GM19023 (cell line): ENCODE measurements at regions not wholly inside any gene's neighbourhood (a gene's known extent, or its start where the extent isn't known, plus 50 kb on each side); places are given as distances from the start of the nearest gene placed in this dataset.
"Not testable (repeated sequence)": the region's sequence is repeated elsewhere in the genome, so short reads cannot be mapped to it uniquely, and the experiment has no call there.

Experiments
- ATAC-seq: cut with Tn5 transposase; IDR thresholded peaks from one replicate; pipeline ENCODE4 v1.9.1; 2021; ENCODE audit warnings: mild to moderate bottlenecking, moderate library complexity; ENCODE audit not compliant: unreplicated experiment

DNA sequence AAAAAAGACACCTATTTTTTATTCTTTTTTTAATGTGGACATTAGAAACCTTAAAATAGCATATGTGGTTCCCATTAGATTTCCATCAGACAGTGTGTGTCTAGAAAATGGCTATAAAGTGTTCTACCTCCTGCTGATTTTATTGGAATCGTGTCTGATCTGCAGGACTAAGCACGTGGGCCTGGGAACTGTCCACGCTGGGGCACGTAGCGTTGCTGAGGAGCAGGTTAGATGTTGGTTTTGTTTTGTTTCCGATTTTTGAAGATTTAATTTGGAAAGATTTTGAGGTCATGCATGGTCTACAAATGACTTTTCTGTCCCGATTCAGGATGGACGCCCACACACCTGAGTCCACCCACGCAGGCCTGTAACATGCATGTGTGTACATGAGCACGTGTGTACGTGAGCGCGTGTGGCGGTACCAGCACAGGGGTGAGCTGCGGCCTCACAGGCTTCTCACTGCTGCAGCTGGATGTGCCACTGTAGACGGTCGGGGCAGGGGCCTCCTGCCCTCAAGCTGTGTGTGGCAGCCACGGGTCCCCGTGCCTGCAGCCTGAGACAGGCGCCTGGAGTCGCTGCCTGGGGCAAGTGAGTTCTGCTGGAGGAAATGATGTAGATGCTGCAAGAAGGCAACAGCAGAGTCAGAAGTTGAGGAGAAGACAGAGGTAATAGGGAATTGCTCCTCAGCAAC, 99.7 kb upstream of the CTDP1 start:
- ATAC-seq, result no peak

DNA sequence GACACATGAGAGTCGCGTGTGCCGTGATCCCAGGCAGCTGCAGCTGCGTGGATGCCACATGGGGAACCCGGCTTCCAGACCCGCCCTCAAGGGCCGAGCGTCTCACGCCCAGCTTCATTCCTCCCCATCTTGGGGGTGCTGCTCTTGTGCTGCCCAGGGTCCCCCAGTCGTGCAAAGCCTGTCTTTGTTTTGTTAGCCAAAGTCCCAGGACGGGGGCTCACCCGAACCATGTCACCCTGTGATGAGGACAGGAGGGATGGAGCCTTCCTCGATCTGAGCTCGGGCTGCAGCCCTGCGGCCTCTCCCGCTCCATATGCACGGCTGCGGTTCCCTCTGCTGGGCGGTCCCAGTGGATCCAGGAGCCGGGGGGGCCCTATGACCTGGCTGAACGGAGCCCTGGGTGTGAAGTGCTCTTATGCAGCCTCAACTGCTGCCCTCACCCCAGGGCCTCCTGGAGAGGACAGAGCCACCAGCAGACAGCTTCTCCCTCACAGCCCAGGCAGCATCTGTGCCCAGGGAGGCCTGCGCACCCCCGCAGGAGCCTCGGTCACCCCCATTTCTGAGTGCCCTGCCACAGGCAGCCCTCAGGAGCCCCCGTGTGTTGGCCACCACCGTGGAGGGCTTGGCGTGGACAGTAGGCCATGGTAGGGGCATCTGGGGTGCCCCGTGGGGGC, 99.0 kb upstream of the CTDP1 start:
- no peak for ATAC-seq

DNA sequence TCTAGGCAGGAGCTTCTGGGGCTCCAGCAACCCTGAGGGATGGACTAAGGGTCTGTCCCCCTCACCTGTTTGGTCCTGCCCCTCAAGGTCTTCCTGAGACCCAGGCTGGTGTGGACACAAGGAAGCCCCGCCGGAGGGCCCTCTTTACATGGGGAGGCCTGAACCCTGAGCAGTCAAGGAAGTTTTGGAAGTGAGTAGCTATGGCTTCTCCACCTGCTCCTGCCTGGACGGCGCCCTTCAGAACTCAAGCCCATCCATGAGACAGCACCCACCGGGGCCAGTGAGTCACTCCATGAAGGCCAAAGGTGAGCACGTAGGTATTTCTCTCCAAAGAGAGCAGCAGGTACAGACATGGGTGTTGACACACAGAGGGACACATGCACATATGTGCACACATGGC, 98.2 kb upstream of the CTDP1 start:
- ATAC-seq, result no peak

DNA sequence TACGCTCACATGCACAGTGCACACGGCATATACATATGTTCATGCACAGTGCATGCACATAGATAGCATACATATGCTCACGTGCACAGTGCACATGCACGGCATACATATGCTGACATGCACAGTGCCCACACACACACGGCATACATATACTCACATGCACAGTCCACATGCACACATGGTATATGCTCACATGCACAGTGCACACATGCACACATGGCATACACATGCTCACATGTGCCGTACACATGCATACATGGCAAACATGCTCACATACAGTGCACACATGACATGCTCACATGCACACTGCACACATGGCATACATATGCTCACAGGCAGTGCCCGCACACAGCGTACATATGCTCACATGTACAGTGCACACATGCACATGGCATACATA, 97.7 kb upstream of the CTDP1 start:
- no peak for ATAC-seq

DNA sequence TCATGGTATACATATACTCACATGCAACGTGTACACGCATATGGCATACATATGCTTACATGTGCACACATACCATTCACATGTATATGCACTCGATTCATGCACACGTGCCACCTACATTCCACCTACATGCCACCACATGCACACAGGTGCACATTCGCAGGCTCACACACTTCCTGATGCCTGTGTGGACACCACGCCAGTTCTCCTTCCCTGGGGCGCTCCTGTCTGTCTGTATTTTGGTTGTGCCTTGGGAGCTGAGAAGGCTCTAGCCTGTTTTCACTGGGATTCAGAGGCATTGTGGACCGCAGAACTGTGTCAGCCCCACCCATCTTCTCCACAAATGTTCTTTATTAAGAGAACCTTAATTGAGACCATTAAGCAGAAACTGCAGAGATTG, 96.6 kb upstream of the CTDP1 start:
- no peak for ATAC-seq

DNA sequence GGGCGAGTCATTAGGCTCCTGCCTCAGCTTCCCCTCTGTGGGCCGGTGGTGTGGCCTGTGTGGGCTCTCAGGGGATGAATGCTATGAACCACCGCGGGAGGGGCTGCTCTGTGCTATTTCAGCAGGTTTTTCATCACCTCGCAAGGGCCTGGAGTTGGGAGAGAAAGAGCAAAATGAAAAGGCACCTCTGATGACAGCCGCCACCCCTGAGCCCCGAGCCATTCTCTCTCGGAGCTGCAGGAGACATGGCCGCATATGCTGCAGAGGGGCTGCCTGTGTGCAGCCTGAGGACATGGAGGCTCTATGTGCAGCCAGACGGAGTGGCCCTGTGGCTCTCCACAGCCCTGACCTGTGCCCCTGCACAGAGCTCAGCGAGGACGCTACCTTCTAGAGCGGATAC, 96.2 kb upstream of the CTDP1 start:
- no peak for ATAC-seq

DNA sequence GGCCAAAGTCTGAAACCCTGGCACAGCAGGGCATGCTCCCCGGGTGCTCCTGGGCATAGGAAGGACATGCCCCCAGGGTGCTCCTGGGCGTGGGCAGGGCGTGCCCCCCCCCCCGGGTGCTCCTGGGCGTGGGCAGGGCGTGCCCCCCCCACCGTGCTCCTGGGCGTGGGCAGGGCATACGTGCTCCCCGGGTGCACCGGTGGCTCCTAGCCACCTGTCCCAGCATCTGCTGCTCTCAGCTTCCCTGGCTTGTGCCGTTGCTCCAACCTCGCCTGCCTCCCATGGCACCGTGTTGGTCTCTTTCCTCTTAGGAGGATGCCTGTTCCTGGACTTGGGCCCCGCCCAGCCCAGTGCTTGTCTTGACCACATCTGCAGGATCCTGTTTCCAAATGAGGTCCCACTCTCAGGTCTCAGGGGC, 95.6 kb upstream of the CTDP1 start:
- ATAC-seq, result no peak

DNA sequence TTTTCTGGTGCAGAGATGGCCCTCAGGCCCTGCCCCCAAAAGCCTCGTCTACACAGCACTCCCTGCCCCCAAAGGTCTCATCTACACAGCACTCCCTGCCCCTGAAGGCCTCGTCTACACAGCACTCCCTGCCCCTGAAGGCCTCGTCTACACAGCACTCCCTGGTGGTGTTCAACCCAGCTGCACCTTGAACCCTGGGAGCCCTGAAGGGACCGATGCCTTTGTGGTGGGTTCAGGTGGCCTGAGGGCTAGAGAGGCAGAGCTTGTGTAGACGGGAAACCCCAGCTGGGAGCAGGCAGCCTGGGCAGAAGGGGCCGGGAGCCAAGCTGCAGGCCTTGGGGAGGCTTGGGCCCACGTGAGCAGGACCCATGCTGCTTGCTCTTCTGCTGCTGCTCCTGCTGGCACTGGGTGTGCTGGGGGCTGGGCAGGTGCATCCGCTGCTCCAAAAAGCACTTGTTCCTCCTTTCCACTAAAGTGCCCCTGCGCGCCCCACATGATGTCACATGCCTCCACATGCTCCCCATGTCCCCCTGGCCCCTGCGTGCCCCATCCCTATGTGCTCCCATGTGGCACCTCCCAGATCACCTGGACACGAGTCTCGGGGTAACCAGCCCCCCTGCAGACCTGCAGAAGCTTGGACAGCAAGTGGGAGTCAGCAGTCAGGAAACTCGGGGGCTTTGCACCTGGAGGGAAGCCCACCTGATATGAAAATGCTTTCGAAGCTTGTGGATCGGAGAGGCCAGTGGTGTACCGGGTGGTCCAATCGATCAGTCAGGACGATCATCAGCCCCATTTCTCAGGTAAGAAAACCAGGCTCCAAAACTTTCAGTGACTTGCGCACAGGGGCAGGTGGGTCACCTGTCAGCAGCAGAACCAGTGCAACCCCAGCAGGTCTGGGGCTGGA, 94.9 kb upstream of the CTDP1 start:
- ATAC-seq, result no peak

DNA sequence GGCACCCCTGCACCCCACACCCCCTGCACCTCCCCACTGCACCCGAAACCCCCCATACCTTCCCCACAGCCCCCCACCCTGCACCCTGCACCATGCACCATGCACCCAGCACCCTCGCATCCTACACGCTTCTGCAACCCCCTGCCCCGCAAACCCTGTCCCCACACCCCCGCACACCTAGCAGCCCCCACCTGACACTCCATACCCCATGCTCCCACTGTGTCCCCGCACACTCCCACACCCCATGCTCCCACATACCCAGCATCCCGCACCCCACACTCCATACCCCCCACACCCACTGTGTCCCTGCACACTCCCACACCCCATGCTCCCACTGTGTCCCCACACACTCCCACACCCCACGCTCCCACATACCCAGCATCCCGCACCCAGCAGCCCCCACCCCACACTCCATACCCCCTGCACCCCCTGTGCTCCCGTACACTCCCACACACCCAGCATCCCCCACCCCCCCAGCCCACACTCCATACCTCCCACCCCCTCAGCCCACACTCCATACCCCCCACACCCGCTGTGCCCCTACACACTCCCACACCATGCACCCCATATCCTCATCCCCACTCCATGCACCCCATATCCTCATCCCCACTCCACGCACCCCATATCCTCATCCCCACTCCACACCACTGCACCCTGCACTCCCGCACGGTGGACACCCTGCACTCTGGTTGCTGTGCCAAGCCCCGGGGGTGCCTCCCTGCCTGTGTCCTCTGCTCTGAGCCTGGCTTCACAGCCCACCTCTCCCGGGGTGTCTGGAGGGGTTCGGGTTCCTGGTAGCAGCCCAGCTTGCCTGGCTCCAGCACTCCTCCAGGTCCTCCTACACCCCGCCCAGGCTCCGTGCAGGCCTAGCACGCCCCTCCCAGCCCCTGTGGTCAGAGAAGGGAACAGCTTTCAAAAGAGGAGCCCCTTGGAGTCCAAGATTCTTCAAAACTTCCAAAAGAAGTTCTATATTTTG, 93.9 kb upstream of the CTDP1 start:
- no peak for ATAC-seq

DNA sequence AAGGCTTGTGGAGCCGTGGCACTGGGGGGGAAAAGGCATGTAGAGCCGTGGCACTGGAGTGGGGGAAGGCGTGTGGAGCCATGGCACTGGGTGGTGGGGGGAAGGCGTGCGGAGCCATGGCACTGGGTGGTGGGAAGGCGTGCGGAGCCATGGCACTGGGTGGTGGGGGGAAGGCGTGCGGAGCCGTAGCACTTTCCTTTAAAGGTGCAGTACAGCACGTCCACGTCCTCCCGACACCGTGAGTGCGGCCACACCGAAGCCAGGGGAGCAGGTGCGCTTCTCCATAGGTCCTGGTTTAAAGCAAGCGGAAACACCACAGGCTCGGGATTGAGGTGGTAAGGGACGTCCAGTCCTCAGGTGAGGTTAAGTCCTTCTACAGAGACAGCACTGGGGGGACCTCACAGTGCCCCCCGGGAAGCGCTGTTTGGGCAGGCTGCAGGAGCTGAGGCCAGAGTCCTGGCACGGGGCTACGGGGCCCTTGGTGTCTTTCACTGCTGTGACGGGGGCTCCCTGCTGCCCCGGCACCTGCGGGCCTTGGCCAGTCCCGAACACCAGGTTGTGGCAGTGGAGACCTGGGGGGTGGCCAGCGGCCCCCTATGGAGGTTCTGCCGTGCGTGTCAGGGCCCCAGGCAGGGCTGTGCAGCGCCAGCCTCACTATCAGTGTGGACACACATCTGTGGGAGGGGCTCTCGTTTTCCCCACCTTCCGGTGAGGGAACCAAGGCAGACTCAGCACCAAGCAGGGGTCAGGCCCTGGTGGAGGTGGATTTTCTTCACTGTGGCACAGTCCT, 93.0 kb upstream of the CTDP1 start:
- ATAC-seq, result no peak

DNA sequence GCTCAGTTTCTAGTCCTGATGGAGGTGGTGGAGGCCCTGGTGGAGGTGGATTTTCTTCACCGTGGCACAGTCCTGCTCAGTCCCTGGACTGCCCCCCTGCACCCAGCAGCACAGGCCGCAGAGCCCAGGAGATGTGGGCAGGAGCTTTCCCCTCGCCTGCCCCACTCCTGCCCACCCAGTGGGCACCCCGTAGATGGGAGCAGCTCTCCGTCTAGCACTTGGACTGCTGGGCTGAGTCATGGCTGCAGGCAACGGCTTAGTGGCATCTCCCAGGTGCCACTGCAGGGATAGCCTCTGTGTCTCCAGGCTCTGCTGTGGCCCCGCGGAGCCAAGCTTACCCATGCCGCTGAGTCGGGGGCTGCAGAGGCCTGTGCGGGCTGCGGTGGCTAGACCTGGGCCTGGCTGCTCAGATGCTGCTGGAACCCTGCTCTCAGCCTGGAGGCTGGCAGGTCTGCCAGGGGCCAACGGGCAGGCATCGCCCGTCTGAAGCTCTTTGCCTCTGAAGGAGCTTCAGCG, 92.3 kb upstream of the CTDP1 start:
- no peak for ATAC-seq

DNA sequence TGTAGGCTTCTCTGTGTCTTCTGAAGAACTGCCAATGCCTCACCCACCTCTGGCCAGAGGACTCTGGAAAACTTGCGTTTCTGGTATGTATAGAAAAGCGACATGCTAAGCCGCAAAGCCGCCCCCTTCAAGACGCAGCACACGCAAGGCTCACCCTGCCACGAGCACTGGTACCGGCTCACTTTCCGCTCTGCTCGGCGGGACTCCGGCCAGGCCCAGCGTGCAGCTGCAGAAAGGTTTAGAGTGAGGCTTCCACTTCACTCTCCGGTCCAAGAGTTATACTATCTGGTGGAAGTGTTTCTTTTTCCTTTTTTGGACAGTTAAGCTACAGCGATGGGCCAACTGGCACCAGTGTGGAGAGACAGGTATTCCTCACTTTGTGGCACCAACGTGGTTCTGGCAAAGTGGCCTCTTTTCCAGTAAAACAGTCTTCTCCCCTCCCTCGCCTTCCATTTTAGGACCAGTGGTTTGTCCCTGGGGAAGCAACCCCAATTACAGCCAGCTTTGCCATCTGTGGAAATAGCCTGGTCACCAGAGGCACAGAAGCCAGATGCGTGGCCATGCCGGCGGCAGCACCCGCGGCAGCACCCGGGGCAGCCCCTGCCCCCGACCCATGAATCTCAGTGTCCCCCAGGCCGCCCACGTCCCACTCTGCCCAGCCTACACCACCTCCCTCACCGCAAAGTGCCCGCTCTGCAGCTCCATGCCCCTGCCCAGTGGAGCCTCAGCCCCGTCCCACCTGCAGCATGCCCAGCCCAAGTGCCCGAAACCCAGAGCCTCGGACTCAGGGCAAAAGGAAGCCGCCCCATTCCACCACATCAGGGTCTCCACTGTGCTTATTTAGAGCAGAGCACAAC, 91.6 kb upstream of the CTDP1 start:
- ATAC-seq, result no peak

DNA sequence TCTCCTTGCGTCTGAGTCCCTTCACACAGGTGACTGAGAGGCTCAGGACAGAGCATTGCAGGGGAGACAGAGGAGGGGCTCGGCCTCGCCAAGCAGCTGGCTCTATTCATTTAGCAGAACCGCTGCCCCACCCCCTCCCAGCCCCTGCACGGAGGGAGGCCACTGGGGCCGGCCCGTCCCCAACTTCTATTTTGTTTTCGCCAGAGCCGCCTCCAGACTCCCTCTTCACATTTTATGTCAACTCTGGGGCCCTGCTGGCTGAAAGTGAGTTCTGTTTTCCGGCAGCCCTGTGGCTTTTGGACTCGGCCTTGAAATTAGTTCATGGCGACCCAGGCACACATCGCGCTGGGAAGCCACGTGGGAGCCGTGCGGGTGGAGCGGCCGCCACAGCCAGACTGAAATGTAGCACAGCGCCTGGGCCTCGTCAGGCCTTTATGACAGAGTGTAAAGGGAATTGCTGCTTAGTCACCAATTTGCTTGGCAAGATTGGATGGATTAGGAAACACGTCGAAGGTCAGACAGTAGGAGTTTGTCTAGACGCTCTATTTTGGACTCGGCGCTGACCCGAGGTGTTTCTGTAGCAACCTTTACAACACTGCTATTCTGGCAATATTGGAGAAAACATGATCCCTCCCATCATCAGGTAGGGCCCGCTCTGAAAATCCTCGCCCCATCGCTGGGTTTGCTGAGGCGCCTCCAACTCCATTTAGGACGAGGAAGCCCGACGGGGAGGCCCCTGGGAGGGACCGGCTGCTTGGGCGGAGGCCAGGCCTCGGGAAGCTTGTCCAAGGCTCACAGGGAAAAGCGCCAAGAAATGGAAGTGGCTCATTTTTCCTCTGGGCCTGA, 90.7 kb upstream of the CTDP1 start:
- ATAC-seq, result no peak

DNA sequence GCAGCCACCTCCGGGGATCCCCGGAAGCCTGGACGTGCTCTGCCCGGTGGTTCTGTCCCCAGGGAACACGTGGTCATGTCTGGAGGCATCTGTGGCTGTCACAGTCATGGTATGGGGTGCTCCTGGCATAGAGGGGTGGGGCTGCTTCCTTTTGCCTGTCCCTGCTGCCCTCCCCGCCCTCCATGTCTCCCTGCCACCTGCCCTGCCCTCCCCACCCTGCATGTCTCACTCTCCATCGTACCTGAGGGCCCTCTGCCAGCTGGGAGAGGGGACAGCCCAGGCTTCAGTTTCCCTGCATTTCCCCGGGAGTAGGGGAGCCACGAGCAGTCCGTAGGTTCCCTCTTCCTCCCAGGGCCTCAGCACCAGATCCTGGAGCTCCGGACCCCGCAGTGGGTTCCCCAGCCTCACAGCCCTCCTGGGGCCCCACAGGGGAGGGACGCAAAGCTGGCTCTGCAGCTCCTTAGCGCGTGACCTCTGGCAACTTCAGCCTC, 90.0 kb upstream of the CTDP1 start:
- no peak for ATAC-seq

DNA sequence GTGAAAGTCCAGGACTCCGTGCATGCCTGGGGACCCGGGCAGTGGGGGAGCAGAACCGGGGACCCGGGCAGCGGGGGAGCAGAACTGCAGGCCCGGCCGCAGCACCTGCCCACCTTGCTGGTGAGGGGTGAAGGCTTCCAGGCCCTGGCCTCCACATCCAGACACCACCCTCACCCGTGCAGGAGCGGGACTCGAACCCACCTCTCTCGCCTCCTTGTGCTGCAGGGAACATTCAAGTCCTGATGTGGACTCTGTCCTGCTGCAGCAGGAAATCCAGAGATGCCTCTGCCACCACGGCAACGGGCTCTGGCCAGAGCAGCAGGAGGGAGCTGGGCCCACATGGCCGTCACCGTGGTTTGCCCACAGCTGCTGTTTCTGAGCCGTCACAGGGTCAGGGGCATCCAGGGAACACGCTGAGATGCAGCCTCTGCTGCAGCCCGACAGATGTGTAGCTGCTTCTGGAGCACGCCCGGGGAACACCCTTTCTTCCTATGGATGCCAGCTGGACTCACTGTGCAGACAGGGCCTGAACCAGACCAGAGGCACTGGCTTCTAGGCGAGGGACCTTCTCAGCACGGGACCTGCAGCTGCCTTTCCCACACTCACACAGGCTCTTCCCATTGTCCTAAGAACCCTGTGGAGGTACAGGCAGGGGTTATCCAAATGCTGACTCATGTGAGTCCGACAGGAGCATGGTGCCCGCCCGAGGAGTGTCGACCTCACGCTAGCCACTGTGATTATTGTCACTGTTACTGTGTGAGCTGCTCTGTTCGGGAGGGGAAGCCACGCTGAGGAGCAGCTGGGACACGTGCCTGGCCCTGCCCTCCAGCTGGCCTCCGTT, 89.2 kb upstream of the CTDP1 start:
- ATAC-seq, result no peak

DNA sequence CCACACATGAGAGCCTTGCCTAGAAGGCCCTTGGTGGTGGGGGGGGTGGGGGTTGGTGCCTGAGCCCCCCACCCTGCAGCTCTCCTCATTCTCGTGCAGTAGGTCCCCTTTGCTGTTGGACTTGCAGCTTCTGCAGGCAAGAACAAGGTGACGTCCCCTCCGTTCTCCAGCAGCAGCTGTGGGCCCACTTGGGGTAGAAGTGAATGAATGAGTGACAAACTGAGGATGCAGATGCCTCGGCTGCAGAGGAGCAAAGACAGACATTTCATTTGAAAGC, 88.6 kb upstream of the CTDP1 start:
- no peak for ATAC-seq

DNA sequence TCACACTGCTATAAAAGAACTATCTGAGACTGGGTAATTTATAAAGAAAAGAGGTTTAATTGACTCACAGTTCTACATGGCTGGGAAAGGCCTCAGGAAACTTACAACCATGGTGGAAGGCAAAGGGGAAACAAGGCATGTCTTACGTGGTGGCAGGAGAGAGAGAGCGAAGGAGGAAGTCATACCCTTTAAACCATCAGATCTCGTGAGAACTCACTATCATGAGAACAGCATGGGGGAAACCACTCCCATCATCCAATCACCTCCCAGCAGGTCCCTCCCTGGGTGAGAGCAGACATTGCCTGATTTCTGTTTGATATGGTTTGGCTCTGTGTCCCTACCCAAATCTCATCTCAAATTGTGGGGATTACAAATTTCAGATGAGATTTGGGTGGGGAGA, 86.9 kb upstream of the CTDP1 start:
- ATAC-seq, result not testable (repeated sequence)
